ENCODE measurements at regions not wholly inside any gene's neighbourhood (a gene's known extent, or its start where the extent isn't known, plus 50 kb on each side); places are given as distances from the start of the nearest gene placed in this dataset.

DNA sequence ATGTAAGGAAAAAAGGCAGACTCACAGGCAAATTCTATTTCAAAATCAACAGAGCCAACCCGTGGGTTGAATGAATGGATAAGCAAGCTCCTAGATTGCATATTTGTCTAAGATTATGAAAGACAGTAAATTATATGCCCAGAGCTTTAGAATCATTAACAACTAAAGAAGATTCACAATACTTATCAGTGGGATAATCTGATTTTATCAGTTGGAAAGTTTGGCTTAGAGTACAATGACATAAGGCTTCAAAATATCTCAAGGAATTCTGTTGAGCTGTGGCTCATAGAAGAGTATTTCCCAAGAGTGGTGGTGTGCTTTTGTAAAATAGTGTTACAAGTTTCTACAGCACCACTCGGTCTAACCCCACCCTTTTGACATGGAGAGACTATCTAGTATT lies 85.5 kb downstream of the ADAMTS1 start:
- no peaks in the 10 kb centered on the region for H3K27me3 ChIP-seq (ENCODE audit: control insufficient read depth, insufficient read depth, low read length)
- no peak overlapping the region for H3K9ac ChIP-seq (ENCODE audit: low read length)
- H3K4me1 ChIP-seq (ENCODE audit: control insufficient read depth, insufficient read depth, low read length) = no peaks in the 10 kb centered on the region
- no peaks in the 10 kb centered on the region for H3K9me3 ChIP-seq (ENCODE audit: control insufficient read depth, insufficient read depth, low read depth, low read length)
- no peaks in the 10 kb centered on the region for H3K36me3 ChIP-seq (ENCODE audit: control insufficient read depth, insufficient read depth, low read length)
- H3K4me3 ChIP-seq (ENCODE audit: low read depth, low read length) = no peak overlapping the region
- H3K27ac ChIP-seq (ENCODE audit: low read depth, low read length) = no peak overlapping the region

DNA sequence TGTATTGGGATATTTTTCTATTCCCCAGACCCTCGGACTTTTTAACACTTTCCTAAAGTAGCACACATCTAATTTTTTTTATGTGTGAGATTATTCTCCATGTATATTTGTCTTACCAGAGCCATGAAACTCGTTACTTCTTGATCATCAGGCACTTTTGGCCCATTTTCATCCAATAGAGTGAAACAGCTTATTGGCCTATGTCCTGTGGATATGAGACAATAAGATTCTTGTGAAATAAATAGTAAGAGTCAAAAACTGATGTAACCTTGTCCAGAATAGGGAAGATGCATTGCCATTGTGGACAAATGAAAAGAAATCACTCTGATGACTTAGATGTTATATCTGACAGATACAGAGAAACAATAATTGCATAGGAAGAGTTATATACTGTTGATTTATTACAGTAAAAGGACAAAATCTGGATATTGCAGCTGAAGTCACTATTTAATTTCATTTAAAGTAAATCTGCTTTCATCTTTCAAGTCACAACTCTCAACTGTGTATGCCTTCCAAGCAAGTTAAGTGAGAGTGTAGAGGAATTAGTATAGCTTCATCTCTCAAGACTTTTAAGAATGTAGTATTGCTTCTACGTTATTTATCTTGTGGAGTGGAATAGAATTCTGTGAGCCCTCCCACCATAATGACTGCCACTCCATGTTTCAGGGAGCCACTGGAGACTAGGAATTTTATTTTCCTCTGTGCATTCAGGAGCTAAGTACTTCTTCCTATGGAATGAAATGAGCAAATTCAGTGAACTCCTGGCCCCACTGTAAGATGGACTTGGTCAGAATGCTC lies 86.9 kb downstream of the ADAMTS1 start:
- H3K27ac ChIP-seq (ENCODE audit: low read depth, low read length) = no peak overlapping the region

DNA sequence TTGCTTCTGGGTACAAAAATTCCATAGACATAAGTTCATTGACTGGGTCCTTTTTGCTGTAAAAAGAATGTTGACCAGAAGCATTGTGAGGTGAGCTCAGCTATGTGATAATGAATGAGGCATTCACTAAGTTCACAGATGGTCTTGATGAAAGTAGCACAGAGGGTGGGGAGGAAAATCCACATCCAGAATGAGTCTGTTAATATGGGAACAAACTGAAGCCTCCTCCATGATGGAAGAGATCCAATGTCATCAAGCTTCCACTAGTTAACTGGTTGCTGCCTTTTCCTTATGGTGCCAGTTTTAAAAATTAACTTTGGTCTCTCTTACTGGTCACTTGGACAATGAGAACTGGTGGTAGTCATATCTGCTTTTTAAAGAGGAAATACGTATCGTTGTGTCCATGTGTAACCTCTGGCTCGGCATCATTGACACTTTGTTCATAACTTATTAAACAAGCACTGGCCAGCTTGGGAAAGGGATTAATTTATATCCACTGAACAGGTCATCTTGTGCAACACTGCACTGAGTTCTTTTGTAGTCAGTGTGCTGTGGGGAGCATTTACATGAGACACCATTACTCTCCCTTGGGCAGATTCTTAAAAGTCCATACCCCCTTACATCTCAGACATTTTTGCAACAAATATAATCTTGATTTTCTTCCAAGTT lies 88.6 kb downstream of the ADAMTS1 start:
- no peaks in the 10 kb centered on the region for H3K27me3 ChIP-seq (ENCODE audit: control insufficient read depth, insufficient read depth, low read length)
- H3K4me1 ChIP-seq (ENCODE audit: control insufficient read depth, insufficient read depth, low read length) = no peaks in the 10 kb centered on the region
- no peaks in the 10 kb centered on the region for H3K36me3 ChIP-seq (ENCODE audit: control insufficient read depth, insufficient read depth, low read length)
- H3K9me3 ChIP-seq (ENCODE audit: control insufficient read depth, insufficient read depth, low read depth, low read length) = no peaks in the 10 kb centered on the region
- H3K27ac ChIP-seq (ENCODE audit: low read depth, low read length) = no peak overlapping the region
- no peak overlapping the region for H3K4me3 ChIP-seq (ENCODE audit: low read depth, low read length)
- H3K9ac ChIP-seq (ENCODE audit: low read length) = no peak overlapping the region

More for the DNA sequence above, 86.9 kb downstream of the ADAMTS1 start:
- Histone ChIP-seq H3K4me3 (ENCODE audit: low read depth, low read length) (no peak overlapping the region), H3K9me3 (ENCODE audit: control insufficient read depth, insufficient read depth, low read depth, low read length) (no peaks in the 10 kb centered on the region), H3K27me3 (ENCODE audit: control insufficient read depth, insufficient read depth, low read length) (no peaks in the 10 kb centered on the region), H3K36me3 (ENCODE audit: control insufficient read depth, insufficient read depth, low read length) (no peaks in the 10 kb centered on the region), H3K4me1 (ENCODE audit: control insufficient read depth, insufficient read depth, low read length) (no peaks in the 10 kb centered on the region), H3K9ac (ENCODE audit: low read length) (no peak overlapping the region)

GRCh38 chr21:26754853-26755252 lies 90.4 kb downstream of the ADAMTS1 start:
- Histone ChIP-seq H3K27ac (ENCODE audit: low read depth, low read length) (no peak overlapping the region), H3K9me3 (ENCODE audit: control insufficient read depth, insufficient read depth, low read depth, low read length) (no peaks in the 10 kb centered on the region), H3K36me3 (ENCODE audit: control insufficient read depth, insufficient read depth, low read length) (no peaks in the 10 kb centered on the region), H3K9ac (ENCODE audit: low read length) (no peak overlapping the region), H3K4me1 (ENCODE audit: control insufficient read depth, insufficient read depth, low read length) (no peaks in the 10 kb centered on the region), H3K27me3 (ENCODE audit: control insufficient read depth, insufficient read depth, low read length) (no peaks in the 10 kb centered on the region), H3K4me3 (ENCODE audit: low read depth, low read length) (no peak overlapping the region)

GRCh38 chr21:26753822-26754221 lies 91.4 kb downstream of the ADAMTS1 start:
- H3K9me3 ChIP-seq (ENCODE audit: control insufficient read depth, insufficient read depth, low read depth, low read length) = no peaks in the 10 kb centered on the region
- H3K36me3 ChIP-seq (ENCODE audit: control insufficient read depth, insufficient read depth, low read length) = no peaks in the 10 kb centered on the region
- H3K4me3 ChIP-seq (ENCODE audit: low read depth, low read length) = no peak overlapping the region
- H3K4me1 ChIP-seq (ENCODE audit: control insufficient read depth, insufficient read depth, low read length) = no peaks in the 10 kb centered on the region
- H3K27me3 ChIP-seq (ENCODE audit: control insufficient read depth, insufficient read depth, low read length) = no peaks in the 10 kb centered on the region
- no peak overlapping the region for H3K27ac ChIP-seq (ENCODE audit: low read depth, low read length)
- no peak overlapping the region for H3K9ac ChIP-seq (ENCODE audit: low read length)

GRCh38 chr21:26752849-26753248 lies 92.4 kb downstream of the ADAMTS1 start:
- Histone ChIP-seq H3K4me3 (ENCODE audit: low read depth, low read length) (no peak overlapping the region), H3K4me1 (ENCODE audit: control insufficient read depth, insufficient read depth, low read length) (no peaks in the 10 kb centered on the region), H3K9me3 (ENCODE audit: control insufficient read depth, insufficient read depth, low read depth, low read length) (no peaks in the 10 kb centered on the region), H3K9ac (ENCODE audit: low read length) (no peak overlapping the region), H3K27ac (ENCODE audit: low read depth, low read length) (no peak overlapping the region), H3K27me3 (ENCODE audit: control insufficient read depth, insufficient read depth, low read length) (no peaks in the 10 kb centered on the region), H3K36me3 (ENCODE audit: control insufficient read depth, insufficient read depth, low read length) (no peaks in the 10 kb centered on the region)

DNA sequence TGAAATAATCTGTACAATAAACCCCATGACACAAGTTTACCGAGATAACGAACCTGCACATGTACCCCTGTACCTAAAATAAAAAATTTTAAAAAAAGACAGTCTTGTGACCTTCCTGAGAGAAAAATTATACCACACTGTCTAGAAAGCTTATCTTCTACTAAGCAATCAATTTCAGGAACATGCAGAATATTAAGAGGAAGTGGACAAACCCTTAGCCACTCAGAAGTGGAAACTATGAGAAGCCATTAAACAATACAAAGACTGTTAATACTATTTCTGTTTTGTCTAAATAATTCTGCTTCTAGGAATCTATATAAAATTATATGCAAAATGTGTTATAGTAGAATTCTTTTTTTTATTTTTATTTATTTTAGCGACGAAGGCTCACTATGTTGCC lies 93.9 kb downstream of the ADAMTS1 start:
- Histone ChIP-seq H3K36me3 (ENCODE audit: control insufficient read depth, insufficient read depth, low read length) (no peaks in the 10 kb centered on the region), H3K4me1 (ENCODE audit: control insufficient read depth, insufficient read depth, low read length) (no peaks in the 10 kb centered on the region), H3K4me3 (ENCODE audit: low read depth, low read length) (no peak overlapping the region)

DNA sequence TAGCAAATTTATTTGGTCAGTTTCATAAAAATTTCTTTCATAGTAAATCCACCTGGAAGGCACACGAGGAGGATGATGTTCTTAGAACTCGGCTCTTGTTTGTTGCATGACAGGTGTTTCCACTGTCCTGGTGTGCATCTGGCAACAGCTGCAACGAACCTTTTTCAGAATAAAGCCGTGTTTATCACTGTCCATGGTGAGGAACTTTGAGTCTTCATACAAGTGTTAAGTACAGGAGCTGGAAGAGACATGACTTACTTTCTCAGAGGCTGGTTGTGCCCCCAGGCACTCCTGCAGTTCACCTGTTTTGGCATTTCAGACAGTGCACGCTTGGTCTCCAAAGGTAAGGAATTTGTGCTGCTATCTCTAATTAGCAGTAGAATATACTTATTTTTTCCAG lies 97.1 kb downstream of the ADAMTS1 start:
- H3K4me3 ChIP-seq (ENCODE audit: low read depth, low read length) = no peak overlapping the region
- H3K9me3 ChIP-seq (ENCODE audit: control insufficient read depth, insufficient read depth, low read depth, low read length) = no peaks in the 10 kb centered on the region
- no peaks in the 10 kb centered on the region for H3K4me1 ChIP-seq (ENCODE audit: control insufficient read depth, insufficient read depth, low read length)
- no peaks in the 10 kb centered on the region for H3K27me3 ChIP-seq (ENCODE audit: control insufficient read depth, insufficient read depth, low read length)
- no peaks in the 10 kb centered on the region for H3K36me3 ChIP-seq (ENCODE audit: control insufficient read depth, insufficient read depth, low read length)
- H3K9ac ChIP-seq (ENCODE audit: low read length) = no peak overlapping the region
- H3K27ac ChIP-seq (ENCODE audit: low read depth, low read length) = no peak overlapping the region

More for the DNA sequence above, 93.9 kb downstream of the ADAMTS1 start:
- Histone ChIP-seq H3K27ac (ENCODE audit: low read depth, low read length) (no peak overlapping the region), H3K9me3 (ENCODE audit: control insufficient read depth, insufficient read depth, low read depth, low read length) (no peaks in the 10 kb centered on the region), H3K27me3 (ENCODE audit: control insufficient read depth, insufficient read depth, low read length) (no peaks in the 10 kb centered on the region), H3K9ac (ENCODE audit: low read length) (no peak overlapping the region)

DNA sequence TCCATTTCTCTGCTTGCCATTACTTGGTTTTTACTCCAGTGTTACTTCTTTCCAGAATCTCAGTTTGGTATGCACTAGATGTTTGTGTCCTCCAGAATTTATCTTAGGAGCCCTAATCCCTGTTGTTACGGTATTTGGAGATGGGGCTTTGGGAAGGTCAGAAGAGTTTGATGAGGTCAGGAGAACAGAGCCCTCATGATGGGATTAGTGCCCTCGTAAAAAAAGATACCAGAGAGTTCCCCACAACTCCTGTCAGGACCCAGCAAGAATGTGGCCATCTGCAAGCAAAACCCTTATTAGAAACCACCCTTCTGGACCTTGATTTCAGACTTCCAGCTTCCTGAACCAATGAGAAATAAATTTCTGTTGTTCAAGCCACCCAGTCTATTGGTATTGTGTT lies 98.0 kb downstream of the ADAMTS1 start:
- no peak overlapping the region for H3K9ac ChIP-seq (ENCODE audit: low read length)
- no peaks in the 10 kb centered on the region for H3K4me1 ChIP-seq (ENCODE audit: control insufficient read depth, insufficient read depth, low read length)
- H3K27ac ChIP-seq (ENCODE audit: low read depth, low read length) = no peak overlapping the region
- no peaks in the 10 kb centered on the region for H3K36me3 ChIP-seq (ENCODE audit: control insufficient read depth, insufficient read depth, low read length)
- H3K9me3 ChIP-seq (ENCODE audit: control insufficient read depth, insufficient read depth, low read depth, low read length) = no peaks in the 10 kb centered on the region
- H3K27me3 ChIP-seq (ENCODE audit: control insufficient read depth, insufficient read depth, low read length) = no peaks in the 10 kb centered on the region
- H3K4me3 ChIP-seq (ENCODE audit: low read depth, low read length) = no peak overlapping the region

GRCh38 chr21:26743524-26743923 lies 101.7 kb downstream of the ADAMTS1 start:
- Histone ChIP-seq H3K27me3 (ENCODE audit: control insufficient read depth, insufficient read depth, low read length) (no peaks in the 10 kb centered on the region), H3K36me3 (ENCODE audit: control insufficient read depth, insufficient read depth, low read length) (no peaks in the 10 kb centered on the region), H3K9me3 (ENCODE audit: control insufficient read depth, insufficient read depth, low read depth, low read length) (no peaks in the 10 kb centered on the region), H3K27ac (ENCODE audit: low read depth, low read length) (no peak overlapping the region), H3K4me3 (ENCODE audit: low read depth, low read length) (no peak overlapping the region), H3K9ac (ENCODE audit: low read length) (no peak overlapping the region), H3K4me1 (ENCODE audit: control insufficient read depth, insufficient read depth, low read length) (no peaks in the 10 kb centered on the region)

DNA sequence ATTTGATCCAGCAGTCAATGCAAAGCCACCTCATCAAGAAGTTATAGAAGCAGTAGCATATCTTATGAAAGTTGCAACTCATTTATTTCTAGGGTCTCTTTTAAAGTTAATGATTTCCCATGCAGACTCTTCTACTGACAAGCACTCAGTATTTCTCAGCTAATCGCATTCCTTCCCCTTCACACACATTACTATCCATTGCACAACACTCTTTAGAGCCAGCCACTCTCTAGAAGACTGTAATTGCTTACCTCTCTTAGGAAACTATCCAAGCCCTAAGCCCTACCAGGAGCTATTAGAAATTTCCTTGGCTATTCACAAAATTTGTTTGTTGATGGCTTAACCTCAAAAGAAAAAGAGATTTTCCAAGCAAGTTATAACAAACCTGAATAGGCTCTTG lies 106.0 kb downstream of the ADAMTS1 start:
- H3K4me1 ChIP-seq (ENCODE audit: control insufficient read depth, insufficient read depth, low read length) = peaks cover 8% of the 10 kb centered on the region
- H3K4me3 ChIP-seq (ENCODE audit: low read depth, low read length) = no peak overlapping the region
- no peaks in the 10 kb centered on the region for H3K27me3 ChIP-seq (ENCODE audit: control insufficient read depth, insufficient read depth, low read length)
- H3K9me3 ChIP-seq (ENCODE audit: control insufficient read depth, insufficient read depth, low read depth, low read length) = no peaks in the 10 kb centered on the region
- no peaks in the 10 kb centered on the region for H3K36me3 ChIP-seq (ENCODE audit: control insufficient read depth, insufficient read depth, low read length)
- no peak overlapping the region for H3K9ac ChIP-seq (ENCODE audit: low read length)
- H3K27ac ChIP-seq (ENCODE audit: low read depth, low read length) = no peak overlapping the region
